ENCODE measurements at regions not wholly inside any gene's neighbourhood (a gene's known extent, or its start where the extent isn't known, plus 50 kb on each side); places are given as distances from the start of the nearest gene placed in this dataset.

- TF ChIP-seq, protein P1, sequence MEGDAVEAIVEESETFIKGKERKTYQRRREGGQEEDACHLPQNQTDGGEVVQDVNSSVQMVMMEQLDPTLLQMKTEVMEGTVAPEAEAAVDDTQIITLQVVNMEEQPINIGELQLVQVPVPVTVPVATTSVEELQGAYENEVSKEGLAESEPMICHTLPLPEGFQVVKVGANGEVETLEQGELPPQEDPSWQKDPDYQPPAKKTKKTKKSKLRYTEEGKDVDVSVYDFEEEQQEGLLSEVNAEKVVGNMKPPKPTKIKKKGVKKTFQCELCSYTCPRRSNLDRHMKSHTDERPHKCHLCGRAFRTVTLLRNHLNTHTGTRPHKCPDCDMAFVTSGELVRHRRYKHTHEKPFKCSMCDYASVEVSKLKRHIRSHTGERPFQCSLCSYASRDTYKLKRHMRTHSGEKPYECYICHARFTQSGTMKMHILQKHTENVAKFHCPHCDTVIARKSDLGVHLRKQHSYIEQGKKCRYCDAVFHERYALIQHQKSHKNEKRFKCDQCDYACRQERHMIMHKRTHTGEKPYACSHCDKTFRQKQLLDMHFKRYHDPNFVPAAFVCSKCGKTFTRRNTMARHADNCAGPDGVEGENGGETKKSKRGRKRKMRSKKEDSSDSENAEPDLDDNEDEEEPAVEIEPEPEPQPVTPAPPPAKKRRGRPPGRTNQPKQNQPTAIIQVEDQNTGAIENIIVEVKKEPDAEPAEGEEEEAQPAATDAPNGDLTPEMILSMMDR (IDR thresholded peaks at IDR 0.05), result no peak
- TF ChIP-seq POLR2A (IDR thresholded peaks at IDR 0.05), result no peak
These were observed 180.5 kb upstream of the ARX start for GRCh38 chrX:25196221-25196620.
